SK-MEL-5 (cell line): ENCODE measurements at regions not wholly inside any gene's neighbourhood (a gene's known extent, or its start where the extent isn't known, plus 50 kb on each side); places are given as distances from the start of the nearest gene placed in this dataset.
"Not testable (repeated sequence)": the region's sequence is repeated elsewhere in the genome, so short reads cannot be mapped to it uniquely, and the experiment has no call there.

ENCODE experiments used
- DNase-seq: peaks from one replicate; pipeline ENCODE4 v3.0.0-alpha.2; 2016; ENCODE audit warnings: low read depth, low spot score
- in situ Hi-C: cut with HindIII; loops from 2 replicates; pipeline ENCODE4 v1.10.0; 2016; ENCODE audit warnings: low sequenced_read_pairs, high pct_unique_total_duplicates, low pct_unique_long_range_greater_than_20kb

DNA sequence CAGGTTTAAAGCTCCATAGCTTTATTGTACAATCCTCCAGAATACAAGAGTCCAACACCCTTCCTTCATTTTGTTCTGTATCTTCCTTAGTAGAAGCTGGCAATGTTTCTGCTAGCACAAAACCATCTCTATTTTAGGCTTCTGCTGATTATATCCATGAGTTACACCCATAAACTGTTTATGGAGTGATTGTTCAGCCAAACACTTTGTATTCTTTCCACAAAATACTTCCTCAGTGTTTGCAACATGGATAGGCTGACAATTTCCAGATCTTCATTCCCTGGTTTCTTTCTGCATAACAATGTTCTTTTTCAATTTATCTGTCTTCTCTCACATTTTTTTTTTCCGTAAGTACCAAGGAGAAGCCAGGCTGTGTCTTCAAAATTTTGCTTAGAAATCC lies 839.9 kb upstream of the CDH8 start:
- in situ Hi-C loops, result no loop called here
- DNase-seq, result no peak

DNA sequence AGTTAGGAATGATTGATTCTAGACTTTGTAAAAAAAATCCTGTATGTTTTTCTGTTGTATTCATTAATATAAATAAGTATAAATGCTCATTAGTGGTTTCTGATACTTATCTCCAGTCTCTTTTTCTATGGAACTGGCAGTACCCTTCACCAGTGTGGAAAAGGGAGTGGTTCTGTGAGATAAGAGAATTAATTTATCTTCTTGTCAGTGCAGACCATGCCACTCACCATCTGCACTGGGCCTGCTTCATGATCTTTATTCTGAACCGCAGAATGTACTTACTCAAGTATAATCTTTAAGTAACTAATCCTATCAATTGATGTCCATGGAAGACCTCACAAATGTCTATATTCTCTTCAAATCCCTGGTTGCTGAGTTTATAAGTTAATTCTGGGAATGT lies 836.1 kb upstream of the CDH8 start:
- in situ Hi-C loops, result no loop called here
- DNase-seq, result no peak

DNA sequence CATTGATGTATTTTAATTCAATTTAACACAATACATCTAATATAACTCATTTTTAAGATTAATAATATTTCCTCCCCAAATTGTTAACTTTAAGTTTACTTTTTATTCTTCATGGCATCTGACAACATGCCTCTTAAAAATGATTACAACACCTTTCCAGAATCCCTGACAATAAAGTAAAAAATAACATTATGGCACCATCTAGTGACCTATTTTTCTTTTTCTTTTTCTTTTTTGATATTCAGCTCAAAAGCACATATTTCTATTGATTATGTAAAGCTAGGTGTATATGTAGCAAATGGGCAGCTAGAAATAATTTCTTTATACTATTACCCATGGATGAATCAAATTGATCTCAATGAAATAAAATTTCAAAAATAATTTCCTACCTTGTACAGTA lies 834.3 kb upstream of the CDH8 start:
- in situ Hi-C loops, result no loop called here
- DNase-seq, result peak; percentile 3

DNA sequence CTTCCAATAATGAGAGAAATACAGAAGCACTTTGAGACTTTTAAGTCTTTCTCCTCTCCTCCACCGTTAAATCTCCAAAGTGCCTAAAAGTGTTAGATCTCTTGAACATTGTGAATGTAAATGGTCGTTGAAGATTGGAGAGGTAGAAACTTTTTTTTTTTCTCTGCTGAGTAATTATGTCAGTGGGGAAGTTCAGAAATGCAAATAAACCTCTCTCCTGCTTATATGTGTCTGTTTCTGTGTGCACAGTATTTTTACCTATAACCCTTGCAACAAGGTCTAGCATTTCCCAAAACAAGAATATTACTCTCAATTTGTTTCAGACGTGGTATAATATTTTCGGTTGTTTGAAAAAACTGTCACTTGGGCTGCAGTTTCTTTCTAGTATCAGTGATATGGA lies 833.6 kb upstream of the CDH8 start:
- no peak for DNase-seq
- in situ Hi-C loops, result no loop called here

DNA sequence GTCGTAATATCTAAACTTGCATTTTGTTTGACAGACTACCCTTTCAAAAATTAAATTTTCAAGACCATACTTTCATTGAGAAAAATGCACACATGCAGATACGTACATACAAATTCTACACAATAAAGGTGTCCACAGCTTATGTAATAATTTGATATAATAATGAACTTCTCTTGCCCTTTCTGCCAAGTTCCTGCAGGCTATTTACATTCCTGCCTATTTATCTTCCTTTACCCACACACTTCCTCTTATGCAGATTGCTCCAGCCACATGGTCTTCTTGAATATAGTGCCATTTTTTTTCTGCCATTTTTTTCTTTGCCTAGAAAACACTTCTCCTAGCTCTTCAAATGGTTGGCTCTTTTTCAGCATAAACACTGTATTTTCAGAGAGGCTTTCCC lies 826.9 kb upstream of the CDH8 start:
- DNase-seq, result no peak
- in situ Hi-C loops, result no loop called here

DNA sequence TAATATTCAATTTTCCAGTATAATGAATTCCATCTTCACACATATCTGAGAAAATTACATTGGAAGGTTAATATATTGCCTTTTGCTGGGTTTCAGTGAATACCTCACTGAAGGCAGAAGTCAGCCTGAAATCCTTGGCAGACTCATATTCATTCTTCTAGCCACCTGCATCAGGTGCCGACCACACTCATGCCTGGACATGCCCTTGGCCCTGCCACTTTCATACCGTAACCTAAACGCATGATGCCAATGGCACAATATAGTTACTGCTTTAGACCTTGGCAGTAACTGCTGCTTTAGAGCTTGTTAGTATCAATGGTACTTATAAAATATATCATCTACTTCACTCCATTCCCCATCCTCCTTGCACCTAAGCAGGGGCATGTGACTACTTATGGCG lies 817.6 kb upstream of the CDH8 start:
- DNase-seq, result no peak
- in situ Hi-C loops, result no loop called here

DNA sequence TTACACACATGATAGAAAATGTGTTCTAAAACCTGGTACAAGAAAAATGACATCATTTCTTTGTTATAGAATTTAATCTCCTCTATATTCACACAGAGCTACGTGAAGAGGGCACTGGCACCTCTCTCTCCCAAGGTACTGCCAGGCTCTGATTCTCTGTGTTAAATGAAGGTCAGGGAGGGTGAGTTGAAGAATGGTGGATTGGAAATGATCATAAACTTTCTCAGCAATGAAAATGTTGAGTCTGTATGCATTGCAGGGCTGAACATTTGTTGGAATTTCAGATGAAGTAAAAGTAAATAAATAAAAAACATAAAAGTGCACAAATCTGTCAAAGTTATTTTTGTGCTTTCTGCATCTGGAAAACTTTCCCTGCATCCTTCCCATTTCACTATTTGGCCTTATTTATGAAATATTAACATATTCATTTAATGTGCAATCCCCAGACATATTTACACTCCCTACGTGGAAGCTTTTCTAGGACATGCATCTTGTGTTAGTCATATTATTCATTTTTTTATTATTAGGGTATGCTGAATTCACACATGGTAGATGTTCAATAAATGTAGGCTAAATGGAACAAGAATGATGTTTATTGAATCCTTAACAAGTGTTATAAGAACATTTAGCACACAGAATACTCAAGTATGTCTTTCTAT lies 810.3 kb upstream of the CDH8 start:
- in situ Hi-C loops, result no loop called here
- no peak for DNase-seq

DNA sequence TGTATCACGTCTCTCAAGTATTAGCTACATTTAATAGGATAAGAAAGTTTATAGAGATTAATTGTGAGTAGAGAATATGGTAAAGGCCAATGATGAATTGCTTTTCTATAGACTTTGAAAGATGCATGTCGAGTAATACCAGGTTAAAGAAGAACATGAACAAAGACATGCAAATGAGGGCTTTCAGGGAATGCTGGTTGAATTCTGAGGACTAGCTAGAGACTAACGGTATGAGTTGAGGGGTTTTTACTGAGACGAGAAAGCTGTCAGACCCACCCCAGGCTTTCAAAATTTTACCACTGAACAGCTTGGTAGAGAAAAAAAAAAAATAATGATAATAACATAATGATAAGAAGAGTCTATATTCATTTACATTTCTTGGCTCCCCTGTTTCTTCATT lies 796.0 kb upstream of the CDH8 start:
- no peak for DNase-seq
- in situ Hi-C loops, result no loop called here

DNA sequence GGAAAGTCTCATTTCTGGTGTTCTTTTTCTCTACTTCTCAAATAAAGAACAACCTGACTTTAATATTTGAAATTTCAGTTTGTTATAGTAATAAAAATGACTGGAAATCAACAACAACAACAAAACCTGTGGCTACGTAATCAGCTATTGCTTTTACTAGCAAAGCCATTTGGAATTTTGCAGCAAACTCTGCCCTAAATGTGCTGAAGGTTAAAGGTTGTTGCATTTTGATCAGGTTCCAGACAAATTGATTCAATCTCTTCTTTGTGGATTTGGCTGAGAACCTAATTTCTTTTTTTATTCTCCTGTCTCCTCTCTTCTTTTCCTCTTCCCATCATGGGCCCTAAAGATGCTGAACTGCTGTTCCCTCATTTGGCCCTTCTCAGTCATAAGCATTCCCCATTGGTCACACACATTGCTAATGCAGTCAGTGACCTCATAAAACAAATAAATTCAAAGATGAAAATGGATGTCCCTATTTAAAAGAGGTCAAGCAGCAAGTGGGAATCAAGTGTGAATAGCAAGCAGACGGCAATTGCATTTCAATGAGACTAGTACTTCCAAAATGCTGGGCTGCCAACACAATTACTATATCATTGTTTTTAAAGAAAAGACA lies 795.1 kb upstream of the CDH8 start:
- in situ Hi-C loops, result no loop called here

DNA sequence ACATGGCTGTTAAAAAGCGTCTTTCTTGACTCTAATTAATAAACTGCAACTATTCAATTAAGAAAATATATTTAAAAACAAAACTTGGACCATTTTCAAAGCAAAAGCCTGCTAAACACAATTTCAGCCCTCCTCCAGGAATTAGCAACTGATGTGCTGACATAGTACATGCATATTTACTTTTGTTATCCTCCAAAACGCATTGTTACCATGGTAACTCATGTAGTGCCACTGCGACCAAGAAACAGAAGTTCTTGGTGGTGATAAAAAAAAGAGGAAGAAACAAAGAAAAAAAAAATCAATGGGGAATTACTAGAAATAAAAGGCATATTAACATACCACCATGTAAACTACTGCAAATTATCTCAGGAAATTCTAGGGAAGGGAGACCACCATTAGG lies 793.4 kb upstream of the CDH8 start:
- in situ Hi-C loops, result no loop called here

More for the DNA sequence above, 795.1 kb upstream of the CDH8 start:
- no peak for DNase-seq

DNA sequence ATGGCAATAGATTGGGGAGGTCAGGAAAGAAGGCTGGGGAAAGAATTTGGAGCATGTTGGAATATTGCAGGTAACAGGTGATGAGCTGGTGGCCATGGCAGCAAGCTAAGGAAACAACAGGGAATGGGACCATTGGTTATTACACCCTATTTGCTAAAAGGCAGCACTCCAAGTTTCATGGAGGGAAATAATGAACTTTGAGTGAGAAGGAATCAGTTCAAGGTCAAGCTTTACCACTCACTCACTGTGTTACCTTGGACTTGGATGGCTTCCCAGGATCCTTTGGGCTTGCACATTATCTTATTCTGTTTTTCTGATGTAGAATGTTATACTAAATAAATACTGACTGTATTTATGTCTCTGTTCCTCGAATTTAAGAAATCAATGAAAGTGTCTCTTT lies 792.8 kb upstream of the CDH8 start:
- DNase-seq, result no peak
- in situ Hi-C loops, result no loop called here

More for the DNA sequence above, 793.4 kb upstream of the CDH8 start:
- DNase-seq, result no peak

DNA sequence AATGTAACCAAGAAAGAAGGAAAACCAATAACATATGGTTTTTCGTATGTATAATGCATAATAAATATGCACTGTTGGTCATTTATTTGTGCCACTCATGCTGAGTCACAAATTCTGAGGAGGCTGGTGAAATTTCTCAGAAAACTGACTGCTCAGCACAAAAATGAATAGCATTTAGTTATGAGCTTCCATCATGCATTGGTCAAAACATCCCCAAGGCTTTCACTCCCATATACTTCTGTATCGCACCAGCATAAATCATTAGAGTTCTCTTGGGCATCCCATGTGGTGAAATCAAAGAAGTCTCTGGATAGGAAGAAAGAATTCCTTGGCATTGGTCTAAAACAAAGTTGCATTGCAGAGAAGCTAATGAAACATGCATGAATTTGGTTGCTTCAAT lies 785.6 kb upstream of the CDH8 start:
- in situ Hi-C loops, result no loop called here

DNA sequence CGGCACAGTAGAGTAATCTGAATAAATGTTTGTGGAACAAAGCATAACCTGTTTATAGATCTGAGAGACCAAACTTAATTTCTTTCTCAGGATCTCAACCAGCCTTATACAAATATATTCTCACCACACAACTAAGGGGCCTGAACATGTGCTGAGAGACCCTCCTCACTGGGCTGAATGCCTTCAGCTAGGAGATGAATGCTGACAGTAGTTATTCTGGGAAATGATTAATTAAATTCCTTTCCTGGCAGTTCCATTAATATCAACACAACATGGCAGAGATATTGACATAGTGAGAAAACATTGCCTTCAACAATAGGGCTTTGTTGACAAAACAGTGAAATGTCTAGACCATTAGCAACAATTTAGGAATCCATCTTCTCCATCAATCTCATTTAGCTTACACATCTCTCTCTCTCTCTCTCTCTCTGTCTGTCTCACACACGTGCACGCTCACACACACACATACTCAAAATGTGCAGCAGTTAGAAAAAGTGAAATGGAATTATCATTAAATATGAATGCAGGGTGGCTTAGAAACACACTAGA lies 780.8 kb upstream of the CDH8 start:
- DNase-seq, result no peak
- in situ Hi-C loops, result no loop called here

More for the DNA sequence above, 785.6 kb upstream of the CDH8 start:
- no peak for DNase-seq

DNA sequence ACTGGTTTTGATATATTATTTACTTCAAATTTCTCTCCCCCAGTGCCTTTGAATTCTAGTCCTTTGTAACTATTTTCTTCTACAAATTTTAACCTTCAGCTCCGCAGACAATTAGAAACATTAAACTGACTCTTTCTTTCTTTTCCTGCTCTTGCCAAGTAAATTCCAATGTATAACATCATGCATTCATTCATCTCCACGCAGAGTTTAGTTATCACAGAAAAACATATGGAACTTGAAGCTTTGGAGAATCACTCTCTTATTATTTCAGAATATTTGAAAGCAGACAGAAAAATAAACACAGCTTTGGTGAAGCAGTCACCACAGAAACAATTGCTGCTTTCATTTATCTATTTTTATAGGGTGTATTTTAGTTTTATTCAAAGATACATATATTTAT lies 778.7 kb upstream of the CDH8 start:
- in situ Hi-C loops, result no loop called here
- no peak for DNase-seq

DNA sequence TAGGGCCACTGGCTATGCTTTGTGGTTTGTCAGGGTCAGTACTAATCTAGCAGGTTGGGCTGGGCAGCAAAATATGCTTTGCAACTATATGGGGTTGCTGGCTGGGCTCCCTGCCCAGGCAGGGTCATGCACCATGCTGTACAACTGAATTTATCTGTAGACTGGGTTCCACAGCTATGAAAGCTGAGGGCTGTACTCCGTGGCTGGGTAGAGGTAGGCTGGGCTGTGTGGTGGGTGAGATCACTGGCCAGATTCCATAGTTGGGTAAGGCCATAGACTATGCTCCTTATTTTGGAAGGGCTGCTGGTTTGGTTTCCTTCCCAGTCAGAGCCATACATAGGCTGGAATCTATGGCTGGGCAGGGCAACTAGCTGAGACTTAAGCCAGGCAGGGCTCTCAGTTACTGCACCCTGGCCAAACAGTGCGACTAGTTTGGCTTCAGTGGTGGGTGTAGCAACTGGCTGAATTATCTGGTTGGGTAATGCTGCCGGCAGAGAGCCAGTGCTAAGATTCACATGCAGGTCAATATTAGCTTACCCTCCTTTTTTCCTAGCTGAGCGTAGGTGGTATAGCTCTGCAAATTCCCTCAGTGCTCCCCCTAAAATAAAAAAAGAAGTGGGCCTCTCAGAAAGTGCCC lies 769.1 kb upstream of the CDH8 start:
- in situ Hi-C loops, result no loop called here

DNA sequence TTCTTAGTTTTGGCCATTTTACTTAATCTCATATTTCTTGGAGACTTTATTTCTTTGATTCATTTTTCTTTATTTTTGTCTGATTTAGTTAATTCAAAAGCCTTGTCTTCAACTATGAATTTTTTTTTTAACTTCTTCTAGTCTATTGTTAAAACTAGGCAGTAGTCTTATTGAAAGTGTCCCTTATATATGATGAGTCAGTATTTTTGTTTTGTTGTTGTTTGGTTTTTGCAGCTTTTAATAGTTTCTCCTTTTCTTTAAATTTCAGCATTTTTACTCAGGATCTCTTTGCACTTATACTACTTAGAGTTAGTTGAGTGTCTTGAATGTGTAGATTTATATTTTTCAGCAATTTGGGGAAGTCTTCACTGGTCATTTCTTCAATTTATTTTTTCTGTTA lies 758.5 kb upstream of the CDH8 start:
- DNase-seq, result no peak
- in situ Hi-C loops, result no loop called here

More for the DNA sequence above, 769.1 kb upstream of the CDH8 start:
- no peak for DNase-seq

DNA sequence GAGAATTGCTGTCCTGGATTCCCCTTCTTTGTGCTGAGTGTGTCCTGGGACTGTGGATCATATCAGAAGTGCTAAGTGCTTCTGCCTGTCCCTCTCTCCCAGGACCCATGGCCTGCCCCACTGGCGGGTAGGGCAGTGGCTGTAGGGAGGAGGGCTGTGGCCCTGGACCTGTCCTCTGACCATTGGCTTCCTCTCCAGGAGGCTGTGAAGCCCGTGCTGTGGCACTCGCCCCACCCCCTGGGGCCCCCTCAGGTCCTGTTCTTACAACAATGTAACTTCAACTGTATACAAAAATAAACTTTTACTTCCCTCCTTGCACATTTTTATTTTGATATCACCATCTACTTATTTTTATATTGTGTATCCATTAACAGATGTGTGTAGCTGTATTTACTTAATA lies 743.8 kb upstream of the CDH8 start:
- in situ Hi-C loops, result not testable (repeated sequence)

DNA sequence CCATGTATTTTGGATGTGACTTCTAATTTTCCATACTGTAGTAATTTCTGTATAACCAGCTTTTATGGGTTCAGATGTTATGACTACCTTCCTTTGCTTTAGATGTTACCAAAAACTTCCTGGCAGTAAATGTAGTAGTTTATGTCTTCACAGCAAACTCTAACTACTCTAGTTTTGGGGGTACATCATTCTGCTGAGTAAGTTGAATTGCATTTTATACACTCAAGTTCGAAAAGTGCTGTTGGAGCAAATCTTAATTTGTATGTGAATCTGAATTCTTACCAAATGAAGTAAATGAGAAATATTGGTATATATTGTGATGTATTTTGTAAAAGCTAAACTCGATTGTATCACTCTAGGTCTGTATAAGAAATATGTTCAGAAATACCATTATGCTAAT lies 728.3 kb upstream of the CDH8 start:
- in situ Hi-C loops, result no loop called here
- DNase-seq, result no peak

More for the DNA sequence above, 743.8 kb upstream of the CDH8 start:
- not testable (repeated sequence) for DNase-seq

DNA sequence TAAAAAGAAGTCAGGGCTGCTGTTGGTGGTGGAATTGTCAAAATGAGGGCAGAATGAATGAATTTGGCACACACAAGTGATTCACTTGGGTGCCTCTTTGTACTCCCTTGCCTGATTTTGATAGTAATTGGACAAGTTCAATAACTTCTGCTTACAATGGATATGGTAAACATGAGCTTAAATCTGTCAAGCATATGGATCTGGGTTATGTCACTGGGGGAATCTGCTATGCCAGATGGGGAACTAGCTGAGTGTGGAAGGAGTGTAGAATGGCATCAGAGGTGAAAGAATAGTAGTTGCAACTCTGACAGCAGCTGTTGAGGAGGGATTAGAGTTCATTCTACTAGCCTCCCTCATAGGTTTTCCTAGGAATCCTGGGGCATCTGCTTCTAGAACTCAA lies 724.2 kb upstream of the CDH8 start:
- in situ Hi-C loops, result no loop called here
- no peak for DNase-seq
